ENCODE measurements at regions not wholly inside any gene's neighbourhood (a gene's known extent, or its start where the extent isn't known, plus 50 kb on each side); places are given as distances from the start of the nearest gene placed in this dataset.
"Not testable (repeated sequence)": the region's sequence is repeated elsewhere in the genome, so short reads cannot be mapped to it uniquely, and the experiment has no call there.

DNA sequence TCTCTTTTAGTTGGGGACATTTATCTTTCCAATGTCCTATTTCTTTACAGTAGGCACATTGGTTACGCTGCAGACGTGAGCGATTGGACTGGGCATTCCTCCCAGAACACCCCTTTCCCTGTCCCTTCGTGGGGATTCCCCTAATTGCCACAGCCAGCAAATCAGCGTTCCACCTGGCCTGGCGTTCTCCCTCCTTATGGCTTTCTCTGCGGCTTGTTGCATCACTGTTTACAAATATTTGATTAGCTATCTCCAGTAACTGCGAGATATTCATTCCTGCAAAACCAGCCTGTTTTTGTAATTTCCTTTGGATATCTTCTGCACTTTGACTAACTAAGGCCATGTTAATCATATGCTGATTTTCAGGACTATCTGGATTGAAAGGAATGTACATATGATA is 202.5 kb upstream of the KLF8 start:
- H3K27ac ChIP-seq, result no peak overlapping the region

DNA sequence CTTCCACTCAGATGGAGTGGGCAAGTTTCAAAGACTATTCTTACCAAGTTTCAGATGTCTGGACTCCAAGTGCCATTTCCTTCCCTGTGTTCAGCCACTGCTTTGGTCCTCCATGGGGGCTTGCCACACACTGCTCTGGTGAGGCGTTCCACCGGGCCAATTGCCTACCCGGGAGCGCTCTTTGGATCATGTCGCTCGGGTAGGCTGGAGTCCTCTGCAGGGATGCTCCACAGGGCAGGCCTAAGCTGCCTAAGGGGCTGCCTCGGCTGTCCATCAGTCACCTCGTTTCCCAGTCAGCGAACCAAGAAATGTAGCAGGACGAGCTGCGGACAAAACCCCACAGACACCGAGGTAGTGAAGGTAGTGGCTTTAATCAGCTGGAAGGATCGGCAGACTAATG is 200.7 kb upstream of the KLF8 start:
- no peak overlapping the region for H3K27ac ChIP-seq
- TF ChIP-seq, protein P1, sequence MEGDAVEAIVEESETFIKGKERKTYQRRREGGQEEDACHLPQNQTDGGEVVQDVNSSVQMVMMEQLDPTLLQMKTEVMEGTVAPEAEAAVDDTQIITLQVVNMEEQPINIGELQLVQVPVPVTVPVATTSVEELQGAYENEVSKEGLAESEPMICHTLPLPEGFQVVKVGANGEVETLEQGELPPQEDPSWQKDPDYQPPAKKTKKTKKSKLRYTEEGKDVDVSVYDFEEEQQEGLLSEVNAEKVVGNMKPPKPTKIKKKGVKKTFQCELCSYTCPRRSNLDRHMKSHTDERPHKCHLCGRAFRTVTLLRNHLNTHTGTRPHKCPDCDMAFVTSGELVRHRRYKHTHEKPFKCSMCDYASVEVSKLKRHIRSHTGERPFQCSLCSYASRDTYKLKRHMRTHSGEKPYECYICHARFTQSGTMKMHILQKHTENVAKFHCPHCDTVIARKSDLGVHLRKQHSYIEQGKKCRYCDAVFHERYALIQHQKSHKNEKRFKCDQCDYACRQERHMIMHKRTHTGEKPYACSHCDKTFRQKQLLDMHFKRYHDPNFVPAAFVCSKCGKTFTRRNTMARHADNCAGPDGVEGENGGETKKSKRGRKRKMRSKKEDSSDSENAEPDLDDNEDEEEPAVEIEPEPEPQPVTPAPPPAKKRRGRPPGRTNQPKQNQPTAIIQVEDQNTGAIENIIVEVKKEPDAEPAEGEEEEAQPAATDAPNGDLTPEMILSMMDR (conservative IDR thresholded peaks at IDR 0.05), result no peak

More for the DNA sequence above, 202.5 kb upstream of the KLF8 start:
- TF ChIP-seq, protein P1 (conservative IDR thresholded peaks at IDR 0.05), result no peak

DNA sequence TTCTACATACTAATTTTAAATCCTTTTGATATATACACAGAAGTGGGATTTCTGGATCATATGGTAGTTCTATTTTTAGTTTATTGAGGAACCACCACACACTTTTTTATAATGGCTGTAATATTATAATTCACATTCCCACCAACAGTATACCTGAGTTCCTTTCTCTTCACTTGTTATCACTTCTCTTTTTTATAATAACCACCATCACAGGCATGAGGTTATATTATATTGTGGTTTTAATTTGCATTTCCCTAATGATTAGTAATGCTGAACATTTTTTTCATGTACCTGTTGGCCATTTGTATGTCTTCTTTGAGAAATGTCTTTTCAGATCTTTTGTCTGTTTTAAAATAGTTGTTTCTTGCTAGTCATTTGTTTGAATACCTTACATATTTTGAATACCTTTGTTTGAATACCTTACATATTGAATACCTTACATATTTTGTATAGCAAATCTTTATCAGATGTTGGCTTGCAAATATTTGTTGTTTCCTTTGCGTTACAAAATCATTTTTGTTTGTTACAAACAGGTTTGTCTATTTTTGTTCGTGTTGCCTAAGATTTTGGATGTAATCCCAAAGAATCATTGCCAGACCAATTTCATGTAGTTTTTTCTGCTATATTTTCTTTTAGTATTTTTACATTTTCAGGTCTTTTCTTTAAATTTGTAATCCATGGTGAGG is 198.5 kb upstream of the KLF8 start:
- TF ChIP-seq, protein P1 (conservative IDR thresholded peaks at IDR 0.05), result no peak
- H3K27ac ChIP-seq, result no peak overlapping the region

DNA sequence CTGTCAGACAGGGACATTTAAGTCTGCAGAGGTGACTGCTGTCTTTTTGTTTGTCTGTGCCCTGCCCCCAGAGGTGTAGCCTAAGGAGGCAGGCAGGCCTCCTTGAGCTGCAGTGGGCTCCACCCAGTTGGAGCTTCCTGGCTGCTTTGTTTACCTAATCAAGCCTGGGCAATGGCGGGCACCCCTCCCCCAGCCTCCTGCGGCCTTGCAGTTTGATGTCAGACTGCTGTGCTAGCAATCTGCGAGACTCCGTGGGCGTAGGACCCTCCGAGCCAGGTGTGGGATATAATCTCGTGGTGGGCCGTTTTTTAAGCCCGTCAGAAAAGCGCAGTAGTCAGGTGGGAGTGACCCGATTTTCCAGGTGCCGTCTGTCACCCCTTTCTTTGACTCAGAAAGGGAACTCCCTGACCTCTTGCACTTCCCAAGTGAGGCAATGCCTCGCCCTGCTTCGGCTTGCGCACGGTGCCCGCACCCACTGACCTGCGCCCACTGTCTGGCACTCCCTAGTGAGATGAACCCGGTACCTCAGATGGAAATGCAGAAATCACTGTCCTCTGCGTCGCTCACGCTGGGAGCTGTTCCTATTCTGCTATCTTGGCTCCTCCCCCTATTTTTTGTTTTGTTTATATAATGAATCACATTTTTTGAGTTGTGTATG is 179.4 kb upstream of the KLF8 start:
- not testable (repeated sequence) for H3K27ac ChIP-seq

DNA sequence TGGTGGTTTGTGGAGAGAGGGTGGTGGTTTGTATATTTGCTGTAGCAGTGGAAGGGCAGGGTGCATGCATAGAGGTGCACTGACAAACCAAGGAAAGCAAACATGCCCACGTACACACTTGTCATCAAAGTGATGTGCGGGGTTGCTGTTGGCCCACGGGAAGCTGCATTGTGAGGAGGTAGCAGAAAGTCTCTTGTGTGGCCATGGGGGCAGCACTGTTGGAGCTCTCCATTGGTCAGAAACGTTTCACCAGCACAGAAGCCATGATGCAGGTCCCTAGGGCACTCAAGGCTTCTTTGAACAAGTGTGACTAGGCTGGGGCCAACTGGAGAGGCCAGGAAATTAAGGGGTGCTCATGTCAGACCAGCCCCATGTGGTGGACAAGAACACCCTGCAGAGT is 174.8 kb upstream of the KLF8 start:
- TF ChIP-seq, protein P1 (conservative IDR thresholded peaks at IDR 0.05), result no peak
- H3K27ac ChIP-seq, result no peak overlapping the region

DNA sequence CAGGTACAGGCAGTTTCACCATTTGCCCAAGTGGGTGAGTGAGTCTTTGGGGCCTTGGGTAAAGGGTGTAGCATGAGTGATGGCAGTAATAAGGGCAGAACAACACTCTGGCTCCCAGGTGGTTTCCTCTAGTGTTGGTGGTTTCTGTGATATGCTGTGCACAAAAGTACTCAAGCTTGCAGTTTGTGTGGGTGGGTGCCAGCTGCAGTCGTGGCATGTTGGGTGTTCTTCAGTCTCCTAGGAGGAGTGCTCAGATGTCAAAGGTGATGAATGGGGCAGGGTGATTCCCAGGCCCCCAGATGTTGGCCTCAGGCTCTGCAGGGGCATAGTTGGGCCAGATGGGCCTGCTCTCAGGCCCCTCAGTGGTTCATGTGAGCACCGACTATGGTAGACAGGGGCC is 166.1 kb upstream of the KLF8 start:
- no peak overlapping the region for H3K27ac ChIP-seq
- TF ChIP-seq, protein P1 (conservative IDR thresholded peaks at IDR 0.05), result no peak

DNA sequence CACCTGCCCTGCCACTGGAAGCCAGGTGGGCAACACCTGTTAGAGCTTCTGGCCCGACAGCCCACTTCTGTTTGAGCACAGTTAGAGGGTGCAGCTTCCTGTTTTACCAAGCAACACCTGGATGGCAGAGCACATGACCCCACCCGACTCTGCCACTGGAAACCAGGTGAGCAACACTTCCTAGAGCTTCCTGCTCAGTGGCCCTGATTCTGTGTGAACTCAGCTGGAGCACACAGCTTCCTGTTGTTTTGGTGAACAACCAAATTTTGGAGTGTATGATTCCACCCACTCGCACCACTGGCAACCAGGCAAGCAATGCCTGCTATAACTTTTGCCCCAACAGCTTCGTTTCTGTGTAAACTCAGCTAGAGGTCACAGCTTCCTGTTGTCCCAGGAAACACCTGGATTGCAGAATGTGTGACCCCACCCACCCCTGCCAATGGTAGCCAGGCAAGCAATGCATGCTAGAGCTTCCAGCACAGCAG is 163.8 kb upstream of the KLF8 start:
- H3K27ac ChIP-seq, result no peak overlapping the region
- TF ChIP-seq, protein P1 (conservative IDR thresholded peaks at IDR 0.05), result no peak
